GM19468 (cell line): ENCODE measurements at regions not wholly inside any gene's neighbourhood (a gene's known extent, or its start where the extent isn't known, plus 50 kb on each side); places are given as distances from the start of the nearest gene placed in this dataset.

Experiments
- ATAC-seq: cut with Tn5 transposase; IDR thresholded peaks from one replicate; pipeline ENCODE4 v1.9.1; 2021; ENCODE audit warnings: mild to moderate bottlenecking, moderate library complexity, moderate number of reproducible peaks; ENCODE audit not compliant: unreplicated experiment; ENCODE audit errors: extremely low read depth

- ATAC-seq, result no peak
Measured at GRCh38 chr3:194832346-194833104, 146.8 kb downstream of the FAM43A start.

- no peak for ATAC-seq
Measured at GRCh38 chr3:194833114-194833910, 147.6 kb downstream of the FAM43A start.

- no peak for ATAC-seq
Measured at GRCh38 chr3:194836661-194837060, 151.0 kb downstream of the FAM43A start.

GRCh38 chr3:194837457-194838127 lies 151.9 kb downstream of the FAM43A start:
- no peak for ATAC-seq

- no peak for ATAC-seq
Measured at GRCh38 chr3:194838236-194838635, 152.6 kb downstream of the FAM43A start.

- no peak for ATAC-seq
Measured at GRCh38 chr3:194840661-194841514, 155.2 kb downstream of the FAM43A start.

- ATAC-seq, result no peak
Measured at GRCh38 chr3:194841515-194841841, 155.8 kb downstream of the FAM43A start.

GRCh38 chr3:194843556-194843955 lies 157.9 kb downstream of the FAM43A start:
- no peak for ATAC-seq

GRCh38 chr3:194844046-194844445 lies 158.4 kb downstream of the FAM43A start:
- no peak for ATAC-seq

- ATAC-seq, result no peak
Measured at GRCh38 chr3:194849166-194849875, 163.6 kb downstream of the FAM43A start.

GRCh38 chr3:194851254-194851653 lies 165.6 kb downstream of the FAM43A start:
- no peak for ATAC-seq

GRCh38 chr3:194851941-194852340 lies 166.3 kb downstream of the FAM43A start:
- ATAC-seq, result no peak

GRCh38 chr3:194852345-194852744 lies 166.7 kb downstream of the FAM43A start:
- ATAC-seq, result no peak

GRCh38 chr3:194852831-194853508 lies 167.3 kb downstream of the FAM43A start:
- ATAC-seq, result no peak

- no peak for ATAC-seq
Measured at GRCh38 chr3:194854206-194854605, 168.5 kb downstream of the FAM43A start.

GRCh38 chr3:194854659-194855390 lies 169.1 kb downstream of the FAM43A start:
- ATAC-seq, result no peak

GRCh38 chr3:194856296-194856695 lies 170.6 kb downstream of the FAM43A start:
- no peak for ATAC-seq

GRCh38 chr3:194857469-194858113 lies 171.9 kb downstream of the FAM43A start:
- no peak for ATAC-seq
